ENCODE measurements at regions not wholly inside any gene's neighbourhood (a gene's known extent, or its start where the extent isn't known, plus 50 kb on each side); places are given as distances from the start of the nearest gene placed in this dataset.

GRCh38 chr13:73596382-73596781 lies 537.6 kb downstream of the KLF5 start:
- TF ChIP-seq ZNF26 (tag by site-specific recombination; IDR thresholded peaks at IDR 0.05) (no peak), ZBTB26 (tag by site-specific recombination; optimal IDR thresholded peaks at IDR 0.05) (no peak), CTCF (tag by site-specific recombination; IDR thresholded peaks at IDR 0.05) (no peak), ATF2 (tag by site-specific recombination; IDR thresholded peaks at IDR 0.05; ENCODE audit: low read depth) (no peak), GLIS1 (tag by site-specific recombination; IDR thresholded peaks at IDR 0.05) (no peak), ZNF426 (tag by site-specific recombination; IDR thresholded peaks at IDR 0.05) (no peak), ZBTB1 (tag by site-specific recombination; IDR thresholded peaks at IDR 0.05) (no peak), ZNF747 (tag by site-specific recombination; IDR thresholded peaks at IDR 0.05) (no peak), ZBTB17 (tag by site-specific recombination; IDR thresholded peaks at IDR 0.05) (no peak), ZNF112 (tag by site-specific recombination; IDR thresholded peaks at IDR 0.05) (no peak), ZNF488 (tag by site-specific recombination; IDR thresholded peaks at IDR 0.05) (no peak), ZNF707 (tag by site-specific recombination; IDR thresholded peaks at IDR 0.05) (no peak), ZNF121 (tag by site-specific recombination; IDR thresholded peaks at IDR 0.05) (no peak), PBX3 (CRISPR knock-in tag; IDR thresholded peaks at IDR 0.05) (no peak)

All from HEK293 (cell line).